WTC11 (cell line): ENCODE measurements at regions not wholly inside any gene's neighbourhood (a gene's known extent, or its start where the extent isn't known, plus 50 kb on each side); places are given as distances from the start of the nearest gene placed in this dataset.

Source experiments
- ATF1 ChIP-seq: sonication (generic); formaldehyde crosslinking; IDR thresholded peaks from 2 replicates; pipeline ENCODE4 v1.8.1; 2023; ENCODE audit warnings: mild to moderate bottlenecking, moderate library complexity, missing genetic modification reagents
- CBFB ChIP-seq: sonication (generic); formaldehyde crosslinking; IDR thresholded peaks from 2 replicates; pipeline ENCODE4 v1.8.1; 2022; ENCODE audit warnings: mild to moderate bottlenecking, low read depth, missing genetic modification reagents
- CREM ChIP-seq: sonication (generic); formaldehyde crosslinking; IDR thresholded peaks from 2 replicates; pipeline ENCODE4 v1.8.1; 2022; ENCODE audit warnings: mild to moderate bottlenecking, missing genetic modification reagents, moderate library complexity
- CTCF ChIP-seq: fragments of 200-600 bp; IDR thresholded peaks from 2 replicates; pipeline ENCODE4 v1.8.0; 2022; ENCODE audit warnings: antibody characterized with exemption

GRCh38 chr1:207228987-207229386 lies 92.5 kb upstream of the CD55 start:
- no peak for TF ChIP-seq CREM (CRISPR knock-in tag)
- no peak for TF ChIP-seq CTCF
- TF ChIP-seq CBFB (CRISPR knock-in tag), result no peak
- TF ChIP-seq ATF1 (CRISPR knock-in tag), result no peak
